Stimulated activated effector memory CD8-positive, alpha-beta T cell treated with anti-CD3 and anti-CD28 coated beads, Interleukin-12 subunit alpha, Interleukin-12 subunit beta, amount 100 ng/mL, for 72 hours (primary cell): ENCODE measurements at regions not wholly inside any gene's neighbourhood (a gene's known extent, or its start where the extent isn't known, plus 50 kb on each side); places are given as distances from the start of the nearest gene placed in this dataset.
A peak's percentile ranks its signal among the peaks of the same experiment; 100 is the strongest.
"Not testable (repeated sequence)": the region's sequence is repeated elsewhere in the genome, so short reads cannot be mapped to it uniquely, and the experiment has no call there.

Experiments used
- ATAC-seq: fragments of 150-1000 bp; cut with Tn5 transposase; 2 replicates; pipeline ENCODE4 v1.10.0; 2021
- DNase-seq, 2 donors: peaks; one replicate each; pipeline ENCODE4 v3.0.0; 2021 to 2022; ENCODE audit warnings: low spot score in 2 of 2
- H3K27ac Mint-ChIP-seq: one replicate; pipeline ENCODE4 v1.8.0; 2022; ENCODE audit warnings: mild to moderate bottlenecking, mixed read lengths
- H3K36me3 Mint-ChIP-seq: one replicate; pipeline ENCODE4 v1.8.0; 2022; ENCODE audit warnings: mild to moderate bottlenecking, mixed read lengths
- H3K4me1 Mint-ChIP-seq: one replicate; pipeline ENCODE4 v1.8.0; 2022; ENCODE audit warnings: mixed read lengths
- H3K4me3 Mint-ChIP-seq: one replicate; pipeline ENCODE4 v1.8.0; 2022; ENCODE audit warnings: mild to moderate bottlenecking, mixed read lengths
- H3K9me3 Mint-ChIP-seq: one replicate; pipeline ENCODE4 v1.8.0; 2022; ENCODE audit warnings: mixed read lengths

DNA sequence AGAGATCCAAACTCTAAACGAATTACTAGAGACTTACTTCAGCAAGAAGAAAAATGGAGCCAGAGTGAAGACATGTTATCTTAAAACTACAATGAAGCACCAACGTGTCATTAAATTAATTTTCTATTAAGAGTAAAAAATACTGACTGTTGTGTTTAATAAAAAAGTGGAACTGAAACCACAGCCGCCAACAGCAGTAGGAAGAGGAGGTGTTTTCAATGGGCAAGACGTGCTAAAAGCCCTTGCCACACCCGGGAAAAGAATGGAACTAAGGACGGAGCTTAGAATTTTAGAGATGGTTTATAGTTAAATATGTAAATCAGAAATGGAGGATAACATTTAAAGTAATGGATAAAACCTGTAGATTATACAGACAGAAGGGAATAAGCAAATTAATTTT lies 608.7 kb downstream of the TFAP2A start:
- ATAC-seq (no peak), DNase-seq (no peak)
- H3K36me3 Mint-ChIP-seq, result no peaks in the 10 kb centered on the region
- no peak overlapping the region for H3K27ac Mint-ChIP-seq
- H3K9me3 Mint-ChIP-seq, result peaks cover 10% of the 10 kb centered on the region
- no peaks in the 10 kb centered on the region for H3K4me1 Mint-ChIP-seq
- no peak overlapping the region for H3K4me3 Mint-ChIP-seq

GRCh38 chr6:9801249-9801754 lies 613.6 kb downstream of the TFAP2A start:
- ATAC-seq (no peak), DNase-seq (no peak)
- H3K4me3 Mint-ChIP-seq, result no peak overlapping the region
- H3K36me3 Mint-ChIP-seq, result no peaks in the 10 kb centered on the region
- H3K4me1 Mint-ChIP-seq, result no peaks in the 10 kb centered on the region
- H3K27ac Mint-ChIP-seq, result no peak overlapping the region
- H3K9me3 Mint-ChIP-seq, result peaks cover 10% of the 10 kb centered on the region

GRCh38 chr6:9799582-9799981 lies 615.3 kb downstream of the TFAP2A start:
- Mint-ChIP-seq H3K36me3 (no peaks in the 10 kb centered on the region), H3K27ac (no peak overlapping the region), H3K9me3 (peaks cover 7% of the 10 kb centered on the region), H3K4me1 (no peaks in the 10 kb centered on the region), H3K4me3 (no peak overlapping the region)
- ATAC-seq, result no peak
- no peak for DNase-seq

DNA sequence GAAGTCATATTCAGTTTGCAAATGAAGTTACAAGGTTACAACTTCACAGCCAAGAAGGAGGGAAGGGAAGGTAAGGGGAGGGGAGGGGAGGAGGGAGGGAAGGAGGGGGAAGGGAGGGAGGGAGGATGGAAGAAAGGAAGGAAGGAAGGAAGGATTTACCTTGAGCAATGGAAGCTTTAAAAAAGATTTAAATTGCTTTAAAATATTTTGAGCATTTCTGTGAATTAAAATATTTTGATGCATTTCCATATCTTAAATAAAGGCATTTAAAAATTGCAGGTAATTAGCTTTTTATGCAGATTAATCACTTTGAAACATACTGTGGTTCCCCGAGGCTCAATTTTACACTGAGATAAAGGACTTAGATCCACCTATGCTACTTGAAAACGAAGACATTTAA lies 618.0 kb downstream of the TFAP2A start:
- Mint-ChIP-seq H3K9me3 (peaks cover 5% of the 10 kb centered on the region), H3K36me3 (no peaks in the 10 kb centered on the region), H3K27ac (no peak overlapping the region), H3K4me3 (no peak overlapping the region), H3K4me1 (no peaks in the 10 kb centered on the region)
- ATAC-seq (no peak), DNase-seq (no peak)

DNA sequence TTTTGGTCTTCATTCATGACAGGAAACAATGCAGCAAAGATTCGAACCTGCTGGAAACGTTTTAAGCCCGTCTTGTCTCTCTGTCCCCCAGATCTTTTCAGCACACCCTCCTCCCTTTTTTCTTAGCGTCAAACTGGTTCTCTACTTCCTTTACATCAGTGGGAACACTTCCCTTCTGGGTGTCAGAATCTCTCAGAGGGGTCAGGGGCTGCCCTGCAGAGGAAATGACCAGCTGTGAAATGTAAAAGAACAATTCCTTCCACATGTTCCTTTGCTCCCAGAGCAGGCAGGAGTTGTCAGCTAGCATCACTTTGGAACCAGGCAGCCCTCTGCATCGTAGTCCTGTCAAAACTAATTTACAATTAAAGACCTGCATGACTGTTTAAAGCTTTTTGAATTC lies 619.0 kb downstream of the TFAP2A start:
- no peak overlapping the region for H3K4me3 Mint-ChIP-seq
- H3K27ac Mint-ChIP-seq, result no peak overlapping the region
- no peaks in the 10 kb centered on the region for H3K36me3 Mint-ChIP-seq
- H3K4me1 Mint-ChIP-seq, result no peaks in the 10 kb centered on the region
- ATAC-seq, result no peak
- H3K9me3 Mint-ChIP-seq, result peaks cover 8% of the 10 kb centered on the region
- DNase-seq, result no peak

DNA sequence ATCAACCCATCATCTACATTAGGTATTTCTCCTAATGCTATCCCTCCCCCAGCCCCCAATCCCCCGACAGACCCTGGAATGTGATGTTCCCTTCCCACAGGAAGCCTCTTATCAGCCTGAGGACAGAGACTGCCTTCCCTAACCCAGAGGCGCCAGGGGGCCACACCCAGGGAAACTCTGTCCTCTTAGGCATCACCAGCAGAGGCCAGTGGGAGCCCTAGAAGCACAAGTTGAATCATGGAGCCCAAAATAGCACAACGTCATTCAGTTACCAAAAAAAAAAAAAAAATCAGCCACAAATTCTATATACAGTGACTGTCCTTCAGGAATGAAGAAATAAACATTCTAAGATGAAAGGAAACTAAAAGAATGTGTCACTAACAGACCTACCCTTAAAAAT lies 625.7 kb downstream of the TFAP2A start:
- H3K36me3 Mint-ChIP-seq, result no peaks in the 10 kb centered on the region
- DNase-seq (no peak), ATAC-seq (no peak)
- H3K4me1 Mint-ChIP-seq, result no peaks in the 10 kb centered on the region
- no peak overlapping the region for H3K27ac Mint-ChIP-seq
- no peak overlapping the region for H3K4me3 Mint-ChIP-seq
- H3K9me3 Mint-ChIP-seq, result peaks cover 10% of the 10 kb centered on the region

- Mint-ChIP-seq H3K4me3 (no peak overlapping the region), H3K36me3 (no peaks in the 10 kb centered on the region), H3K4me1 (no peaks in the 10 kb centered on the region), H3K9me3 (peaks cover 10% of the 10 kb centered on the region), H3K27ac (no peak overlapping the region)
- ATAC-seq (no peak), DNase-seq (no peak)
These were observed 630.1 kb downstream of the TFAP2A start for GRCh38 chr6:9784786-9785185.

- no peaks in the 10 kb centered on the region for H3K36me3 Mint-ChIP-seq
- H3K27ac Mint-ChIP-seq, result no peak overlapping the region
- DNase-seq (no peak), ATAC-seq (no peak)
- no peaks in the 10 kb centered on the region for H3K4me1 Mint-ChIP-seq
- peaks cover 9% of the 10 kb centered on the region for H3K9me3 Mint-ChIP-seq
- H3K4me3 Mint-ChIP-seq, result no peak overlapping the region
These were observed 631.3 kb downstream of the TFAP2A start for GRCh38 chr6:9783567-9783966.

- Mint-ChIP-seq H3K9me3 (no peaks in the 10 kb centered on the region), H3K27ac (no peak overlapping the region), H3K4me1 (no peaks in the 10 kb centered on the region), H3K4me3 (no peak overlapping the region), H3K36me3 (no peaks in the 10 kb centered on the region)
- no peak for DNase-seq
- peak; percentile 43 for ATAC-seq
These were observed 648.5 kb downstream of the TFAP2A start for GRCh38 chr6:9766240-9766915.

- Mint-ChIP-seq H3K9me3 (peaks cover 8% of the 10 kb centered on the region), H3K4me3 (no peak overlapping the region), H3K4me1 (no peaks in the 10 kb centered on the region), H3K36me3 (no peaks in the 10 kb centered on the region), H3K27ac (no peak overlapping the region)
- no peak for DNase-seq
- ATAC-seq, result no peak
These were observed 653.7 kb downstream of the TFAP2A start for GRCh38 chr6:9761220-9761619.

GRCh38 chr6:9754515-9754914 lies 660.4 kb downstream of the TFAP2A start:
- H3K36me3 Mint-ChIP-seq, result no peaks in the 10 kb centered on the region
- no peak for ATAC-seq
- H3K27ac Mint-ChIP-seq, result no peak overlapping the region
- H3K9me3 Mint-ChIP-seq, result peaks cover 11% of the 10 kb centered on the region
- no peak overlapping the region for H3K4me3 Mint-ChIP-seq
- no peaks in the 10 kb centered on the region for H3K4me1 Mint-ChIP-seq
- DNase-seq, result no peak

DNA sequence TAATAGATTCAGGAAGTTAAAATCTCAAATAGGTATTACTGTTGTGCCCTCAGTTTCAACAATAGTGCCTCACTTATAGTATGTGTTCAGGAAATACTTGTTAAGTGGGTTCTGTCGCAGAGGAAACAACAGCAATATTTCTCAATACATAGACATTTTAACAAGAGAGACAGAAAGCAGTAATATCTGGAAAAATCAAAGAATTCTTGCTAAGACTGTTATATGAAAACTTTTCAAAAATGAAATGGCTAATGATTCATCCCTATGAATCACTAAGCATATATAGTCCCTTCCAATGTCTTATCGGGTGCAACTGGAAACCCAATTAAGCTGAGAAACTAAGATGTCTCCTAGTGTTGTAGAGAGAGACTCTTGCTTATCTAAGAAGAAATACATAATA lies 668.9 kb downstream of the TFAP2A start:
- ATAC-seq (no peak), DNase-seq (no peak)
- H3K9me3 Mint-ChIP-seq, result peaks cover 4% of the 10 kb centered on the region
- no peak overlapping the region for H3K27ac Mint-ChIP-seq
- H3K4me1 Mint-ChIP-seq, result no peaks in the 10 kb centered on the region
- no peaks in the 10 kb centered on the region for H3K36me3 Mint-ChIP-seq
- no peak overlapping the region for H3K4me3 Mint-ChIP-seq

DNA sequence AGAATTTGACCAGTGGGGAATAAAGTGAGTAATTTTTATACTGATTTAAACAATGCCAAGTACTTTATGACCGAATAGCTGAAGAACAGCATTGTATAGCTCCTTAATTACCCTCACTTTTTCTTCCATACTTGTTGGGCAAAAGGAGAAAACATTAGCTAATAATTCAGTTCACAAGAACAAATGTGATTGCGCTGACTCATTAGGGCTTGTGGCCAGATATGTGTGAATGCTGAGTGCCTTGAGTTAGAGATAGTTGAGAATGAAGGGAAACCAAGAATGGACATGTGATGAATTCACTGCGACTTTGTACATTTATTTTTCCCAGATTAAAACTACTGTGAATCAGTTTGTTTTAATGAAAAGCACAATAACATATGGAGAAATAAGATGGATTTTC lies 669.4 kb downstream of the TFAP2A start:
- H3K4me3 Mint-ChIP-seq, result no peak overlapping the region
- ATAC-seq, result no peak
- H3K9me3 Mint-ChIP-seq, result peaks cover 4% of the 10 kb centered on the region
- no peak for DNase-seq
- no peaks in the 10 kb centered on the region for H3K36me3 Mint-ChIP-seq
- H3K4me1 Mint-ChIP-seq, result no peaks in the 10 kb centered on the region
- no peak overlapping the region for H3K27ac Mint-ChIP-seq

- H3K9me3 Mint-ChIP-seq, result peaks cover 4% of the 10 kb centered on the region
- ATAC-seq, result no peak
- no peaks in the 10 kb centered on the region for H3K36me3 Mint-ChIP-seq
- no peak overlapping the region for H3K4me3 Mint-ChIP-seq
- no peaks in the 10 kb centered on the region for H3K4me1 Mint-ChIP-seq
- DNase-seq, result no peak
- no peak overlapping the region for H3K27ac Mint-ChIP-seq
These were observed 670.8 kb downstream of the TFAP2A start for GRCh38 chr6:9744119-9744518.

DNA sequence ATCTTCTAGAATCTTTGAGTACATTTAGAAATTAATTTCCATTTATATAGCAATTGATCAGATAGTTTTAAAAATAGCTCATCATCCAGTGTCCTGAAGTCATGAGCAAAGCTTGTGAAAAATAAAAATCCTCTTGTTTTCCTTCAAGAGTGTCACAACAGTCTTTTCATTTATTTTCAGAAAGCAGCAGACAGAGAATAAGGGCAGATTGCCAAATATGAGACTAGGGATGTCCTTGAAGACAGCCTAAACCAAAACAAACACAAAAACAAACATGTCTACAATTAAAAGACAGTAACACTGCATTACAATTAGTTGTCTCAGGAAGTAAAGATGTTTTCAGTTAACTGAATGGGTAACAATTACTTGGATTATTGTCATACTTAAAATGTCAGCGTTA lies 682.8 kb downstream of the TFAP2A start:
- Mint-ChIP-seq H3K27ac (no peak overlapping the region), H3K4me1 (no peaks in the 10 kb centered on the region), H3K4me3 (no peak overlapping the region), H3K9me3 (peaks cover 2% of the 10 kb centered on the region), H3K36me3 (no peaks in the 10 kb centered on the region)
- ATAC-seq (no peak), DNase-seq (no peak)

DNA sequence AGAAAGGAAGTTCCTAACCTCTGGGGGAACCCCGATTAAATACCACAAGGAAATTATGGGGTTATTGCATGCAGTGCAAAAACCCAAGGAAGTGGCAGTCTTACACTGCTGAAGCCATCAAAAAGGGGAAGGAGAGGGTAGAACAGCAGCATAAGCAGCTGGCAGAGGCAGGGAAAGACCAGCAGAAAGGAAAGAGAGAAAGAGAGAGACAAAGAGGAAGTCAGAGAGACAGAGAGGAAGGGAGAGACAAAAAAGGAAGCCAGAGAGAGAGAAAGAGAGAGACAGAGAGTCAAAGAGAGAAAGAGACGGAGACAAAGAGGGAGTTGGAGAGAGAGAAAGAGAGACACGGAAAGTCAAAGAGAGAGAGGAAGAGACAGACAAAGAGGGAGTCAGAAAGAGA lies 689.1 kb downstream of the TFAP2A start:
- H3K36me3 Mint-ChIP-seq, H3K4me3 Mint-ChIP-seq, H3K9me3 Mint-ChIP-seq, DNase-seq, ATAC-seq, H3K4me1 Mint-ChIP-seq, H3K27ac Mint-ChIP-seq: not testable (repeated sequence)

- DNase-seq (no peak), ATAC-seq (no peak)
- no peaks in the 10 kb centered on the region for H3K9me3 Mint-ChIP-seq
- H3K36me3 Mint-ChIP-seq, result no peaks in the 10 kb centered on the region
- no peaks in the 10 kb centered on the region for H3K4me1 Mint-ChIP-seq
- no peak overlapping the region for H3K27ac Mint-ChIP-seq
- H3K4me3 Mint-ChIP-seq, result no peak overlapping the region
These were observed 697.3 kb downstream of the TFAP2A start for GRCh38 chr6:9717568-9717967.
